ENCODE measurements at regions not wholly inside any gene's neighbourhood (a gene's known extent, or its start where the extent isn't known, plus 50 kb on each side); places are given as distances from the start of the nearest gene placed in this dataset.

GRCh38 chr1:29900104-29900679, 663.9 kb downstream of the PTPRU start (continued):
- no peak for TF ChIP-seq SP2 (CRISPR knock-in tag; IDR thresholded peaks at IDR 0.05)

DNA sequence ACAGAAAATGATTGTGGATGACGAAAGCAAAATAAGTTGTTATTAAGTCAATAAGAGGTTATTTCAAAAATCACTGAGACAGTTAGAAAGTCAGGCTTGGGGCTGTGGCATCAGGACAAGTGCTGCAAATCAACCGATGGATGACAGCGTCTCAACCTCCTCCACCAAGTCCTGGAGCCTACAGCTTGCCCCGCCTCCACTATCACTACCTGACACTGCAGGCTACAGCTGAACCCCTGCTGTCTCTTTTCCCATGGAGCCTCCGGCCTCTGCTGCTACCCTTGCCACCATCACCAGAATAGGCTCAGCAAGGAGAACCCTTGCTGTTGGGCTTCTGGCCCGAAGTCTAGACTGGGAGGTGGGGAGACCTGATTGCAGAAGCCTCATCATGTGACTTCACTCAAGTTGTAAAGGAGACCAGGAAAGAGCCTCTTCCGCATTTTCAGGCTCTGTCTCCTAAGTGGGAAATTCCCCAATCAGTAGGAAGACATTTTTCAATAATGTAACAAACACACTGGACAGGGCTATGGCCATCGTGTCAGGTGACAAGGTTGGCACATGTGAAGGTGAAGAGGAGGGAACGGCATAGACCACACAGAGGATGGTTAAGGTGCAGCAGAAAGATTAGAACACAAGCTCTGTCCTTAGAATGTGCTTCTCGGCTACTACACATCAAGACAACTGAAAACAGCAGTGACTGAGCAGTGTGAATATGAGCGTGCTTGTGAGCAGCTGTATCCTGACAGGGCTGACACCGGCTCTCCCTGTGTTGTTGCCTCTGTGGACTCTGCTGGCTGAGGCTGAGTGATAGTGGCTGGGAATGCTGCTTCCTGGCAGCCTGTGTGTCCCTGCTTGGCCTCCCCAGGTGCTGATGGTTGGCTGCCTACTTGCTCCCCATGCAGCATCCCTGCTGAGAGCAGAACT, 660.7 kb downstream of the PTPRU start:
- in situ Hi-C loops (cut with HindIII; ENCODE audit: extremely low pct_ligation_motif_present, low pct_unique_long_range_greater_than_20kb) = no loop called here
- no peak for FAIRE-seq
- CTCF ChIA-PET (ENCODE audit: low intra/inter-chr PET ratio, low total read pairs) = no interaction called here
- Histone ChIP-seq H3K4me2 (ENCODE audit: low read depth, low read length) (no peak overlapping the region), H3K9ac (ENCODE audit: insufficient read depth, low read depth, low read length) (no peak overlapping the region), H3K79me2 (ENCODE audit: insufficient read depth, low read length) (no peaks in the 10 kb centered on the region), H3K36me3 (replicated peaks in 1 of 2; ENCODE audit: control insufficient read depth in 1 of 2, insufficient read depth in 2 of 2, low read length in 2 of 2) (no peaks in the 10 kb centered on the region), H3K27ac (ENCODE audit: extremely low read length, insufficient read depth, low read length) (no peak overlapping the region), H3K4me3 (replicated peaks in 1 of 3; ENCODE audit: insufficient read depth in 1 of 3, low read depth in 2 of 3, low read length in 3 of 3) (no peak overlapping the region), H4K20me1 (ENCODE audit: insufficient read depth, low read length) (no peaks in the 10 kb centered on the region), H3K4me1 (ENCODE audit: insufficient read depth, low read length) (no peaks in the 10 kb centered on the region), H3K27me3 (ENCODE audit: control insufficient read depth in 1 of 2, insufficient read depth in 2 of 2, low read length in 2 of 2) (peaks cover 0 to 13% of the 10 kb centered on the region in 2 experiments; a peak in 2 of 5 replicates), H2AFZ (ENCODE audit: low read length) (no peak overlapping the region), H3K9me3 (ENCODE audit: low read length) (no peaks in the 10 kb centered on the region)
- WGBS (ENCODE audit: low lambda C conversion rate) = 12% methylated on average over 11 of the region's 12 CpGs
- no peak for ATAC-seq
- TF ChIP-seq ZMAT5 (CRISPR knock-in tag; IDR thresholded peaks at IDR 0.05; ENCODE audit: borderline replicate concordance, low read depth) (no peak), MED1 (CRISPR knock-in tag; IDR thresholded peaks at IDR 0.05) (no peak), NONO (IDR thresholded peaks at IDR 0.05) (no peak), NONO (CRISPR knock-in tag; conservative IDR thresholded peaks at IDR 0.05) (no peak), HNRNPK (IDR thresholded peaks at IDR 0.05; ENCODE audit: low read depth, low read length, poor library complexity, severe bottlenecking) (no peak), ZNF33B (CRISPR knock-in tag; IDR thresholded peaks at IDR 0.05) (no peak), ZNF326 (CRISPR knock-in tag; IDR thresholded peaks at IDR 0.05; ENCODE audit: borderline replicate concordance) (no peak), ZNF17 (CRISPR knock-in tag; IDR thresholded peaks at IDR 0.05) (no peak), NR0B2 (CRISPR knock-in tag; IDR thresholded peaks at IDR 0.05) (no peak), ZNF264 (CRISPR knock-in tag; IDR thresholded peaks at IDR 0.05) (no peak), CREM (IDR thresholded peaks at IDR 0.05) (no peak), CREM (CRISPR knock-in tag; IDR thresholded peaks at IDR 0.05) (no peak), ZBTB7B (CRISPR knock-in tag; IDR thresholded peaks at IDR 0.05) (no peak), ZNF564 (CRISPR knock-in tag; IDR thresholded peaks at IDR 0.05) (no peak)
- POLR2A ChIA-PET = no interaction called here
- BruUV-seq (replicated peaks) = no TSS peak
- intact Hi-C loops (cut with micrococcal nuclease; ENCODE audit: unreplicated experiment) = no loop called here
- no peak for DNase-seq (ENCODE audit: low spot score)
